Gastroesophageal sphincter (tissue), 4 donors: ENCODE measurements at regions not wholly inside any gene's neighbourhood (a gene's known extent, or its start where the extent isn't known, plus 50 kb on each side); places are given as distances from the start of the nearest gene placed in this dataset.

ENCODE experiments used
- ATAC-seq: fragments of 150-250 bp; one replicate; pipeline ENCODE4 v1.9.1; 2016; ENCODE audit warnings: mild to moderate bottlenecking, moderate library complexity
- H3K27ac ChIP-seq, 4 donors: fragments of 200-600 bp; sonication (generic) in 3 of 4; 1 replicate in 3 of 4; 2 replicates in 1 of 4; pipeline ENCODE4 v1.5.1; 2016 to 2019
- H3K27me3 ChIP-seq: fragments of 200-600 bp; sonication (generic); one replicate; pipeline ENCODE4 v1.5.1; 2019
- H3K36me3 ChIP-seq, 2 donors: fragments of 200-600 bp; sonication (generic); one replicate each; pipeline ENCODE4 v1.5.1; 2019; ENCODE audit warnings: control low read depth in 1 of 2
- H3K4me1 ChIP-seq, 3 donors: fragments of 200-600 bp; sonication (generic); 1 replicate in 2 of 3; 2 replicates in 1 of 3; pipeline ENCODE4 v1.5.1; 2016 to 2019; ENCODE audit warnings: control low read depth in 2 of 3
- H3K4me3 ChIP-seq, 2 donors: fragments of 200-600 bp; sonication (generic); one replicate each; pipeline ENCODE4 v1.5.1; 2019; ENCODE audit warnings: mild to moderate bottlenecking in 1 of 2, moderate library complexity in 1 of 2
- H3K9me3 ChIP-seq, 3 donors: fragments of 200-600 bp; sonication (generic); one replicate each; pipeline ENCODE4 v1.5.1; 2017 to 2019; ENCODE audit warnings: control low read depth in 2 of 3
- CTCF ChIP-seq, 4 experiments: fragments of 200-600 bp in 2 of 4; fragments of 450-650 bp in 2 of 4; sonication (generic) in 1 of 4; IDR thresholded peaks; one replicate each; pipeline ENCODE4 v1.5.1; 2017 to 2019; ENCODE audit warnings: antibody characterized with exemption in 4 of 4, mild to moderate bottlenecking in 2 of 4, moderate library complexity in 2 of 4
- EP300 ChIP-seq: sonication (generic); formaldehyde crosslinking; IDR thresholded peaks from one replicate; pipeline ENCODE4 v1.6.1; 2017; ENCODE audit warnings: antibody characterized with exemption, mild to moderate bottlenecking
- POLR2A ChIP-seq, 2 donors: fragments of 450-650 bp; IDR thresholded peaks; one replicate each; pipeline ENCODE4 v1.6.1; 2017; ENCODE audit warnings: antibody characterized with exemption in 2 of 2, mild to moderate bottlenecking in 2 of 2, moderate library complexity in 1 of 2
- POLR2AphosphoS5 ChIP-seq: sonication (generic); formaldehyde crosslinking; IDR thresholded peaks from one replicate; pipeline ENCODE4 v1.6.1; 2017; ENCODE audit warnings: antibody characterized with exemption
- WGBS, 2 donors: methylation state at CpG; one replicate each; pipeline ENCODE4 v1.1.5; 2018; ENCODE audit warnings: low coverage in 1 of 2; 5-methylcytosine and 5-hydroxymethylcytosine counted together

- TF ChIP-seq POLR2A (IDR thresholded peaks at IDR 0.05) = no peak
- Histone ChIP-seq H3K4me3 (no peak overlapping the region), H3K9me3 (no peaks in the 10 kb centered on the region), H3K4me1 (peaks cover 0 to 15% (median 0%) of the 10 kb centered on the region in 3 donors), H3K27me3 (no peaks in the 10 kb centered on the region), H3K27ac (no peak overlapping the region), H3K36me3 (no peaks in the 10 kb centered on the region)
- 84 to 100% methylated on average over 1 to 3 of the region's 4 CpGs for WGBS, 2 donors
- ATAC-seq = no peak
Observed at GRCh38 chr4:55758570-55758969, 61.0 kb upstream of the EXOC1L start.

DNA sequence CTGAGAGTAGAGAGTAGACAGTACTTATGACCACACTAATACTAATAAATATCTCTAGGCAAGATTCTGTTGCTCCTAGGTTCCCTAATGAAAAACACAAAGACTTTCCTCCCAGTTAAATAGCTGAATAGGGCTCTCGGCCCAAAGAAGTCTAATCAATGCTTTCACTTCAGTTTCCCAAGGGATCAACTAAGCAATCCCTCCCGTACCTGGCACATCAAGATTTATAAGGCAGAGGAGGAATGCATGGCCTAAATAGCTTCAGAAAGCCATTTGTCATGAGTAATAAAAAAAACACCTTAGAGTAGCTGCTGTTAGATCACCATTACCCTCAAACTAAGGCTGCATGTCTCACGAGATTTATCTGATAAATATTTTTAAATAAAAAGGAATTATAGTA is 56.8 kb upstream of the EXOC1L start:
- Histone ChIP-seq H3K36me3 (no peaks in the 10 kb centered on the region), H3K4me3 (no peak overlapping the region), H3K27ac (no peak overlapping the region), H3K9me3 (no peaks in the 10 kb centered on the region), H3K4me1 (peaks cover 0 to 9% (median 0%) of the 10 kb centered on the region in 3 donors), H3K27me3 (no peaks in the 10 kb centered on the region)
- TF ChIP-seq CTCF (IDR thresholded peaks at IDR 0.05) (no peak), POLR2A (IDR thresholded peaks at IDR 0.05) (no peak), EP300 (no peak), POLR2AphosphoS5 (no peak)
- ATAC-seq = no peak
- 31 to 40% methylated on average over 3 of the region's 3 CpGs for WGBS, 2 donors

GRCh38 chr4:55763996-55764395 is 55.6 kb upstream of the EXOC1L start:
- 21 to 37% methylated on average over 2 of the region's 2 CpGs for WGBS, 2 donors
- Histone ChIP-seq H3K27me3 (no peaks in the 10 kb centered on the region), H3K27ac (no peak overlapping the region), H3K36me3 (no peaks in the 10 kb centered on the region), H3K4me1 (peaks cover 0 to 9% (median 0%) of the 10 kb centered on the region in 3 donors), H3K9me3 (no peaks in the 10 kb centered on the region), H3K4me3 (no peak overlapping the region)
- ATAC-seq = no peak
- TF ChIP-seq POLR2AphosphoS5 (no peak), EP300 (no peak)

DNA sequence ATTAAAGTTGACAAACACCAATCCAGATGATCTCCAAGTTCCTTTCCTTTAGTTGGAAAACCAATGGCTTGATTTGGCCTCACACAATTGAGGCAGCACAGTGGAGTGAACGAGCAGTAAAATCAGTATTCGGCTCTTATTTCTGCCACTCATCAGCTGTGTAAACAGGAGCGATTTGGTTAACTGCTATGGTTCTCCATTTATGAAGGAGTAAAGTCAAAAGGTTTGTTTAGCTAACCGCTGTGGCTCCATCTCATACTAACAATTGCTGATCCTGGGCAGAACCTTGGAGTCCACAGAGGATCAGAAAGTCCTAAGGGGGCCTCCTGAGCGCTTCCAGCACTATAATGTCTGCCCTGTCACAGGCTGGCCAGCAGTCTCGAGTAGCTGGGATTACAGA is 54.5 kb upstream of the EXOC1L start:
- no peak overlapping the region for H3K4me3 ChIP-seq
- TF ChIP-seq POLR2A (IDR thresholded peaks at IDR 0.05) (no peak), EP300 (no peak), POLR2AphosphoS5 (no peak), CTCF (IDR thresholded peaks at IDR 0.05) (no peak)
- ATAC-seq = no peak
- no peaks in the 10 kb centered on the region for H3K36me3 ChIP-seq
- H3K27me3 ChIP-seq = no peaks in the 10 kb centered on the region
- H3K27ac ChIP-seq = no peak overlapping the region
- H3K4me1 ChIP-seq = peaks cover 0 to 9% (median 0%) of the 10 kb centered on the region in 3 donors
- no peaks in the 10 kb centered on the region for H3K9me3 ChIP-seq
- WGBS, 2 donors = 72 to 74% methylated on average over 2 to 6 of the region's 6 CpGs

DNA sequence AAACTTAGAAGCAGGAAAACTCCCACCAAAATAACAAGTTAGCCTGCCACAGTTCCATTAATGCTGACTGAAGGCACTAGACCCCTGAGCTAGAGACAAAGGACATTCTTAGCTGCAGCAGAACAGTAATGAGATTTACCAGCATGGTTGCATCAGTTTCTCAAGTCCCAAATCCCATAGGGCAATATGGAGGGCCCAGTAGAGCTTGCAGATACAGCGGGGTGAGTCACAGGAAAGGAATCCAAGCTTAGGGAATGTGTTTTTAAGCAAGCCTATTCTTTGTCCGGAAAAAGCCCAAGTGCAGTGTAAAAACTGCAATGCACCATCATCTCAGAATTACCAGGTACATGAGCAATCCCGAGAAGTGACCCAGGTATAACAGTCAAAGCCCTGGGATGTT is 51.3 kb upstream of the EXOC1L start:
- H3K36me3 ChIP-seq = no peaks in the 10 kb centered on the region
- WGBS, 2 donors = 62% methylated on average over 3 of the region's 3 CpGs; no CpG with 5 or more reads in 1 of the 2 donors
- no peak for TF ChIP-seq POLR2AphosphoS5
- no peak for TF ChIP-seq POLR2A (IDR thresholded peaks at IDR 0.05)
- TF ChIP-seq CTCF (IDR thresholded peaks at IDR 0.05) = no peak
- no peak for TF ChIP-seq EP300
- H3K9me3 ChIP-seq = no peaks in the 10 kb centered on the region
- H3K4me3 ChIP-seq = no peak overlapping the region
- H3K27me3 ChIP-seq = no peaks in the 10 kb centered on the region
- H3K4me1 ChIP-seq = peaks cover 0 to 4% (median 0%) of the 10 kb centered on the region in 3 donors
- ATAC-seq = no peak
- no peak overlapping the region for H3K27ac ChIP-seq
